Caki2 (cell line): ENCODE measurements at regions not wholly inside any gene's neighbourhood (a gene's known extent, or its start where the extent isn't known, plus 50 kb on each side); places are given as distances from the start of the nearest gene placed in this dataset.

Experiments used
- DNase-seq: peaks from one replicate; pipeline ENCODE4 v3.0.0-alpha.2; 2015; ENCODE audit warnings: low read depth
- in situ Hi-C: cut with HindIII; loops from 2 replicates; pipeline ENCODE4 v1.10.0; 2016; ENCODE audit warnings: low sequenced_read_pairs, low pct_unique_long_range_greater_than_20kb, mixed read lengths

GRCh38 chr7:42456756-42457276 lies 219.8 kb upstream of the GLI3 start:
- no peak for DNase-seq
- in situ Hi-C loops, result no loop called here

- in situ Hi-C loops, result no loop called here
- no peak for DNase-seq
These were observed 219.3 kb upstream of the GLI3 start for GRCh38 chr7:42456267-42456666.

DNA sequence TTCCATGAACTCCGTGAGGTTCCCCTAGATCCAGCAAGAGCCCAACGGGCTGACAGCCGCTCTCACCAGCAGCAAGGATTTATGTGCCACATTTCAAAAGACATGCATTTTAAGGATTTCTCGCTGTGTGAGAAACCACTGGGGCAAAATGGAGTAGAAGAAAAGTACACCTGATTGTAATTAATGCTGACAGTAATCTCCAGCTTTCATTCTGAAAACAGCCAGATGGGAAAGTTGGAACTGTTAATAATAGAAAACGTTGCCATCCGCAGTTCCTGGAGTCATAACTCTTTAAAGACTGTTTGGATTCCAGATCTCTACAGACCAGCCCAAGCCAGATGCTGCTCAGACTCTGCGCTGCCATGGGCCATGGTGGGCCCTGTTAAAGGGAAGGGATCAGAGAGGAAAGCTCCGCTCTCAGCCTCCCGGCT lies 216.9 kb upstream of the GLI3 start:
- no peak for DNase-seq
- in situ Hi-C loops, result no loop called here

DNA sequence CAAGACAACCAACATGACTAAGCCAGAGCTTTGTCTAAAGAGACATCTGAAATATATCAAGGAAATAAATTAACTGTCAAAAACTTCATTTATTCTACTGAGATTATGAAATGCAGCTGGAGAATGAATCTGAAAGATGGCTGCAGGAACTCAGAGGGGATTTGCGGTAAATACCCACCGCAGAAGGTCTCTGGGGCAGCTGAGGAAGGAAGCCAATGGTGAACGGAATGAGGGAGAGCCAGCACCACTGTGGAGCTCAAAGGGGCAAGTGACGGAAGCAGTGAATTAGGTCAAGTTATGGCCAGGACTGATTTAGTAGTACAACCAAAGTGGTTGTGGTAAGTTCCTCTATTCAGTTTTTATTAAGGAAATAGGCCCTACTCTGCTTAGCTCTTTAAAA lies 215.3 kb upstream of the GLI3 start:
- in situ Hi-C loops, result no loop called here
- no peak for DNase-seq

GRCh38 chr7:42449431-42449830 lies 212.4 kb upstream of the GLI3 start:
- in situ Hi-C loops, result no loop called here
- no peak for DNase-seq

GRCh38 chr7:42448901-42449300 lies 211.9 kb upstream of the GLI3 start:
- in situ Hi-C loops, result no loop called here
- no peak for DNase-seq

DNA sequence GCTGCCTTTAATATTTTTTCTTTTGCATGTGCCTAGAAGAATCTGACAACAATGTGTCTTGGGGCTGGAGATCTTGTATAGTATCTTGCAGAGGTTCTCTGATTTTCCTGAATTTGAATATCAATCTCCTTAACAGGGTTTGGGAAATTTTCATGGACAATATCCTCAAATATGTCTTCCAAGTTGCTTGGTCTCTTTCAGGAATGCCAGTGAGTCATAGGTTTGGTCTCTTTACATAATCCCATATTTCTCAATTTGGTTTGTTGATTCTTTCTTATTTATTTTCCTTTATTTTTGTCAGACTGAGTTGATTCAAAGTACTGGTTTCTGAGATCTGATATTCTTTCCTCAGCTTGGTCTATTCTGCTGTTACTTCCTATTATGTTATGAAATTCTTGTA lies 208.7 kb upstream of the GLI3 start:
- no peak for DNase-seq
- in situ Hi-C loops, result no loop called here

DNA sequence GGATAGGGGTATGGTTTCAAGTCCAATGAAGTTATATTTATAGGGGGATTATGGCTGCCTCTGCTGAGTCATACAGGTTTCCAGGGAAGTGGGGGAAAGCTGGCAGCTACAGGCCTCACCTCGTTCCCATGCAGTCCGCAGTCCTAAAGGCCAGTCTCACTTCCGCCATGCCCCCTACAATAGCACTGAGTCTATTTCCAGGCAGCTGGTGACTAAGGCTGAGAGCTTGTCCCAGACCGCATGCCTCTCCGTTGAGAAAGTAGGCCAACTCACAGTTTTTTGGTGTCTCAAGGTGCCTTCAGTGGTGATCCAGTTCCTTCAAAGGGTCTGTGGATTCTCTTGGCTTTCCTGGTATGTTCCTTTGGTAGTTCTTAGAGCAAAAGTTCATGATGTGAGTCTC lies 203.9 kb upstream of the GLI3 start:
- in situ Hi-C loops, result no loop called here
- DNase-seq, result no peak

- DNase-seq, result no peak
- in situ Hi-C loops, result no loop called here
These were observed 195.6 kb upstream of the GLI3 start for GRCh38 chr7:42432644-42433043.

GRCh38 chr7:42431873-42432272 lies 194.9 kb upstream of the GLI3 start:
- DNase-seq, result no peak
- in situ Hi-C loops, result no loop called here

DNA sequence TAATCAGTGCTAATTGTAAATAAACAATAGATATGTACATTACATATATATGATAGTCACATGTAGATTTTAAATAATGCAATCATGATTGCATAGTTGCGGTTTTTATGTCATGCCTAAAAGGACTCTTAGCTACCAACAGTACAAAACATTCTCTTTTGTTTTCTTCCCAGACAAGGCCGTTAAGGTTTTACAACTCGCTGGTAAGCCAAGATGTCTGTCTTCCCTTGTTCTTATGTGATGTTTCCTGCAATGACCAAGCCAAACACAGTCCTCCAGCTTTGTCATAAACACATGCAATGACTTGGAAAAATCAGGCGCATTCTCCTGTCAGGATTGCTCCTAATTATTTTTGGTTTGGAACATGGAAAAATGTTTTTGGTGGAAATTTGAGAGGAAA lies 192.3 kb upstream of the GLI3 start:
- in situ Hi-C loops, result no loop called here
- DNase-seq, result no peak

DNA sequence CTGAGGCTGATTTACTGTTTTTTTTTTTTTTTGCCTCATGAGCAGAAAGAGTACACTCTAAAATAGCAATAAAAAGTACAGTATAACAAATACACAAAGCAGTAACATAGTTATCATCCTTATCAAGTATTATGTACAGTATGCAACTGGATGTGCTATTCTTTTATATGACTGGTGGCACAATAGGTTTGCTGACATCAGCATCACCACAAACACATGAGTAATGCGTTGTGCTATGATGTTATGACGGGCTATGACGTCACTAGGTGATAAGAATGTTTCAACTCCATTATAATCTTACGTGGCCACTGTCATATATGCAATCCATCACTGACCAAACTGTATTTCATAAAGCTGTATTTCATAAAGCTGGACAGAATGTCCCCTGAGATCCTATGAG lies 189.2 kb upstream of the GLI3 start:
- in situ Hi-C loops, result no loop called here
- no peak for DNase-seq

DNA sequence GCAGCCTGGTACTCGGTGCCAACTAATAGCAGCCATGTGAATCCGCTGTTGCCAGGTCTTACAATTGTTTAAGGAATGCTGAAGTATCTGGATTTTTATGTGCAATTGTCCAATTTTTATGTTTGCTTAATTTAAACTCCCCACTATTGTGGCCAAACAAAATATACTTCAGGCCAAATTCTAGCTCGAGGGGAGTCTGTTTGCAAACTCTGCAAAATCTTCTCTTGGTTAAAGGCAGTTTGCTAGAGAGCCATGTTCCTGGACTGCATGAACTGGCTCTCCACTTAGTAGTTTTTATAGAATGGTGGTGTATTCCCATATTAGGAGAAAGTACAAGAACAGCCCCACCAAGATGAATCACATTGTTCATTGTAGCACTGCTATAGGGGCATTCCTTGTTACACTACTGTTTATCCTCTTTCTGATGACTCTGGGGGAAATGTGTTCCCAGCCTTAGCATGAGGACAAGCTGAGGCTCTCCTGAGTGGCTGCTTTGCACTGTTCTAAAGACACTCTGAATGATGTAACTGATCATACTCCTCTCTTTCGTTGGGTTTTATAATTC lies 178.0 kb upstream of the GLI3 start:
- no peak for DNase-seq
- in situ Hi-C loops, result no loop called here

DNA sequence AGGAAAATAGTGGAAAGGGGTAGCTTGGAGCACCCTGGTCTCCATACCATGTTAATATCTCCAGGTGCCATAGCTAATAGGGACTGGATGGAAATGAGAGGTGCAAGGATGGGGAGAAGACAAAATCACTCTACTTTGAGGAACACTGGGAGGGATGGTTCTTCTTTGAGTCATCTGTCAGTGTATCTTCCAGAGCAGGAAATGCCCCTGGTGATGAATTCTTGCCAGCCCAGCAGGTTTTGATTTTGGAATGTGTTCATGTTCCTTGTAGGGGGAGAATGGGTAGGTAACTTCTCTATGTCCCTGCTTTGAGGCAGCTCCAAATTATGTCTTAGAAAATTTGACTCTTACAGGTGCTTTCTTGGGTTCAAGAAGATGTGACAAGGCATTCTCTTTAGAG lies 177.0 kb upstream of the GLI3 start:
- no peak for DNase-seq

DNA sequence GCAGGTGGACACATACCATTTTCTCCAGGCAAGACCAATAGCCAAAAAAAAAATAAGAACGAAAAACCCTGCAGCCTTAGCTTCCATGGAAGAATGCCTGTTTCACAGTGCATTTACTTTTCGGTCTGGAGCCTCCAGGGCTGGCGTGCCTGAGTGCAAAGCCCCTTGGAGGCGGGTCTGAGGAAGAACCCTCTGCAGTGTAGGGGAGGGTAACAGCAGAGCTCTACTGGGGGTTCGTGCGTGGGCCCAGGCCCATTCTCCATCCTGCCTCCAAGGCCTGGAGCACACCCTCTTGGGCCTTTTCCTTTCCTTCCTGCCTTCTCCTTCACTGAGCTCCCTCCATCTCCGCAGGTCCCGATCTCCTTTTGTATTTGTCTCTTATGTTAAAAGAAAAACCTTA lies 172.3 kb upstream of the GLI3 start:
- in situ Hi-C loops, result no loop called here
- no peak for DNase-seq

More for the DNA sequence above, 177.0 kb upstream of the GLI3 start:
- in situ Hi-C loops, result no loop called here

- DNase-seq, result no peak
- in situ Hi-C loops, result no loop called here
These were observed 170.8 kb upstream of the GLI3 start for GRCh38 chr7:42407833-42408232.

DNA sequence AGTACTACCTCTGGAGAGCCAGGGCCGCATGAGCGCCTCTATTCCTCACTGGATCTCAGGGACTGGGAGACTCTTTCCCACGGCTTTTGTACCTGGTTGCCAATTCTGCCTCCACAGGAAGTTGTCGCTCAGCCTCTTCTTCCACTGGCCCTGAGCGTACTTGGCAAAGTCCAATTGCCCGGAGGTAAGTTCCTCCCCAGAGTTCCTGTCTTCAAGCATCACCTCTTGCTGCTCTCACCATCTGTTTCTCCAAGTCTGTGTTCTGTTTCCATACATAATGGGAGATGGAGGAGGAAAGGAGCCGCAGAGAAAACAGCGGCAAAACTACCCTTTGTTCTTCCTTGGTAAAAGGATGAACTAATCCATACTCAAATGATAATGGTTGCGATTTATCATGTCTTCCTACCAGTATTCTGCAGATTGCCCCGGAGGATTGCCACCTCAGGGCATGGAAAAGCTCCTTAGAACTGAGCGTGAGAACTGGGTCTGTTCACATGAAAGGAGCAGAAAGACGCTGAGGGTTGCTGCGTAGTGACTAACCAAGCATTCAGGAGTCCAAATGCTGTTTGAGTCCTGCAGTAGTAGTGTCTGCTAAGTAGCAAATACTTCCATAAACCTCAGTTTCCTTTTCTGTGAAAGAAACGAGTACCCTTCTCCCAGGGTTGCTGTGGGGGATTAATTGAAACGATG lies 170.2 kb upstream of the GLI3 start:
- DNase-seq, result no peak
- in situ Hi-C loops, result no loop called here

DNA sequence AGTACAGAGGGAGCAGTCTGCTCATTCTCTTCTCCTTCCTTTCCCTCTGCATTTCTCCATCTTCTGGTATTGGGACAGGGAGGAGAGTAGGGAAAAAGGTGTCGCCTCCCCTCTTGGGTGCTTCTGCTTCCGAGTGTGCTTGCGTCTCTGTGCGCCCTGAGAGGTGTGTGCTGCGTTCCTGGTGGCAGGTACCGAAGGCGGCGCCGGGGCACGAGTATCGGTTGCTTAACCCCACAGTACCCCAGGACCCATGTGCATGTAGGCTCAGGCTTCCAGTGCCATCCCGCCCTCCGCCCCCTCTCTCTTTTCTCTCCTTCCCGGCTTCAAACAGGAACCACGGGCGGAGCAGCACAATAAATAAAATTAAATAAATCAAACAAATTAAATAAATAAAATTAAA lies 169.3 kb upstream of the GLI3 start:
- in situ Hi-C loops, result no loop called here
- DNase-seq, result no peak

DNA sequence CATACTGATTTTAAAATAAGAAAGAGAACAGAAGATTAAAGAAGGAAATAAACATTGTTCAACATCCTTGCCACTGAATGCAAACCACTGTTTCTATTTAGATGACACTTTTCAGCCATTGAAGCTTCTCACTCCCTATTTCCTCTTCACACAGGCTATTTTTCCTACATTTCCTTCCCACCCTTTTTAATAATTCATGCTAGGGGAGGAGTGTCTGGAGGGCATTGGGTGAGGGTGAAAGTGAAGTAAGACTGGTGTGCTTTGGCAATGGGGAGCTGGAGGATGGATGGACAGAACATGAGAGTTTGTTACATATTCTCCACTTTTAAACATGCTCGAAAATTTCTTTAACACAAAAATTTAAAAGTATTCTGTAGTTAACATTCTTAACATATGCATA lies 168.8 kb upstream of the GLI3 start:
- DNase-seq, result no peak
- in situ Hi-C loops, result no loop called here

DNA sequence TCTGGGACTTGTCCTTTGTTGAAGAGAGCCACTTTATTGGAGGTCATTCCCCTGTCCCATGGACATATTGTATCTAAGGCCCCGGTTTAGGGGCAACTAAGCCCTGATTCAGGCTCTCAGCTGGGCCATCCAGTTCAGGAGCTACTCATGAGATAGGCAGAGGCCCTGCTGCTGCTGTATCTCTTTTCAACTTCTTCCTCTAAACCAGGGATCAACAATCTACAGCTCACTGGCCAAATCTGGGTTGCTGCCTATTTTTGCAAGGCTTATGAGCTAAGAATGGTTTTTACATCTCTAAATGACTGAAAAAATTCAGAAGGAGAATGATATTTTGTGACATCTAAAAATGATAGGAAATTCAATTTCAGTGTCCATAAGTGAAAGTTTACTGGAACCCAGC lies 166.8 kb upstream of the GLI3 start:
- in situ Hi-C loops, result no loop called here

More for the DNA sequence above, 166.8 kb upstream of the GLI3 start:
- no peak for DNase-seq
